Lung (tissue), 11 donors: ENCODE measurements at regions not wholly inside any gene's neighbourhood (a gene's known extent, or its start where the extent isn't known, plus 50 kb on each side); places are given as distances from the start of the nearest gene placed in this dataset.

Experiments
- ATAC-seq: fragments of 200-7000 bp; cut with Tn5 transposase; one replicate; pipeline ENCODE4 v1.9.1; 2020; ENCODE audit warnings: moderate number of reproducible peaks; ENCODE audit not compliant: insufficient read depth, low FRiP score
- DNase-seq, 3 donors: peaks; one replicate each; pipeline ENCODE4 v3.0.0-alpha.2; 2013 to 2017
- H3K27ac ChIP-seq, 2 donors: one replicate each; pipeline ENCODE4 v1.5.1; 2013; ENCODE audit warnings: mild to moderate bottlenecking in 2 of 2, moderate library complexity in 2 of 2, control low read depth in 1 of 2, inconsistent platforms in 1 of 2, low read depth in 1 of 2, low read length in 1 of 2
- H3K27me3 ChIP-seq, 3 donors: one replicate each; pipeline ENCODE4 v1.5.1; 2013; ENCODE audit warnings: low read length in 2 of 3; ENCODE audit not compliant: control insufficient read depth in 3 of 3, insufficient read depth in 3 of 3
- H3K36me3 ChIP-seq, 4 donors: one replicate each; pipeline ENCODE4 v1.5.1; 2013; ENCODE audit warnings: low read length in 4 of 4, mild to moderate bottlenecking in 1 of 4, moderate library complexity in 1 of 4; ENCODE audit not compliant: control insufficient read depth in 4 of 4, insufficient read depth in 4 of 4
- H3K4me1 ChIP-seq, 5 donors: one replicate each; pipeline ENCODE4 v1.5.1; 2013; ENCODE audit warnings: low read length in 5 of 5, mild to moderate bottlenecking in 2 of 5, moderate library complexity in 1 of 5; ENCODE audit not compliant: control insufficient read depth in 5 of 5, insufficient read depth in 5 of 5
- H3K4me3 ChIP-seq: one replicate; pipeline ENCODE4 v1.5.1; 2013; ENCODE audit warnings: mild to moderate bottlenecking, control low read depth, moderate library complexity
- H3K9ac ChIP-seq, 2 donors: one replicate each; pipeline ENCODE4 v1.5.1; 2013; ENCODE audit warnings: low read length in 2 of 2, control low read depth in 1 of 2; ENCODE audit not compliant: insufficient read depth in 1 of 2
- H3K9me3 ChIP-seq, 4 donors: one replicate each; pipeline ENCODE4 v1.5.1; 2013; ENCODE audit warnings: low read length in 3 of 4, mild to moderate bottlenecking in 1 of 4, moderate library complexity in 1 of 4; ENCODE audit not compliant: control insufficient read depth in 4 of 4, insufficient read depth in 3 of 4
- WGBS, 2 donors: extraction: QIAGEN DNeasy Blood & Tissue Kit; methylation state at CpG; one replicate each; pipeline ENCODE4 v1.1.7; 2013; 5-methylcytosine and 5-hydroxymethylcytosine counted together
- TF ChIP-seq, protein P1 (sequence below): IDR thresholded peaks from 2 replicates; pipeline ENCODE4 v1.5.1; 2012; ENCODE audit warnings: mild to moderate bottlenecking; ENCODE audit errors: control extremely low read depth, extremely low read depth
- donor health status: control.
- donor health status: control.
- donor health status: Bipolar disorder and iron deficiency.
- donor health status: healthy.
- donor health status: DM: yes; HTN: yes; CAD: no.

DNA sequence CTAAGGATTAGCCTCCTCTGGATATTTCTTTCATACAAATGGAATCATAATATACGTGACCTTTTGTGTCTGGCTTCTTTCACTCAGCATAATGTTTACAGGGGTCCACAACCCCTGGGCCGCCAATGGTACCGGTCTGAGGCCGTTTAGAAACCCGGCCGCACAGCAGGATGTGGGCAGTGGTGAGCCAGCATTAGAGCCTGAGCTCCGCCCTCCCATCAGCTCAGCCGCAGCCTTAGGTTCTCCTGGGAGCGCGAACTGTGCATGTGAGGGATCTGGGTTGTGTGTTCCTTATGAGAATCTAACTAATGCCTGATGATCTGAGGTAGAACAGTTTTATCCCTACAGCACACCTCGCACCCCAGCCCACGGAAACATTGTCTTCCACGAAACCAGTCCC lies 229.7 kb downstream of the ICE1 start:
- TF ChIP-seq, protein P1, sequence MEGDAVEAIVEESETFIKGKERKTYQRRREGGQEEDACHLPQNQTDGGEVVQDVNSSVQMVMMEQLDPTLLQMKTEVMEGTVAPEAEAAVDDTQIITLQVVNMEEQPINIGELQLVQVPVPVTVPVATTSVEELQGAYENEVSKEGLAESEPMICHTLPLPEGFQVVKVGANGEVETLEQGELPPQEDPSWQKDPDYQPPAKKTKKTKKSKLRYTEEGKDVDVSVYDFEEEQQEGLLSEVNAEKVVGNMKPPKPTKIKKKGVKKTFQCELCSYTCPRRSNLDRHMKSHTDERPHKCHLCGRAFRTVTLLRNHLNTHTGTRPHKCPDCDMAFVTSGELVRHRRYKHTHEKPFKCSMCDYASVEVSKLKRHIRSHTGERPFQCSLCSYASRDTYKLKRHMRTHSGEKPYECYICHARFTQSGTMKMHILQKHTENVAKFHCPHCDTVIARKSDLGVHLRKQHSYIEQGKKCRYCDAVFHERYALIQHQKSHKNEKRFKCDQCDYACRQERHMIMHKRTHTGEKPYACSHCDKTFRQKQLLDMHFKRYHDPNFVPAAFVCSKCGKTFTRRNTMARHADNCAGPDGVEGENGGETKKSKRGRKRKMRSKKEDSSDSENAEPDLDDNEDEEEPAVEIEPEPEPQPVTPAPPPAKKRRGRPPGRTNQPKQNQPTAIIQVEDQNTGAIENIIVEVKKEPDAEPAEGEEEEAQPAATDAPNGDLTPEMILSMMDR, result no peak
- H3K4me3 ChIP-seq, result no peak overlapping the region
- H3K9me3 ChIP-seq, result peaks cover 0 to 3% (median under 1%) of the 10 kb centered on the region in 4 donors
- ATAC-seq, result no peak
- DNase-seq, result no peak
- no peaks in the 10 kb centered on the region for H3K36me3 ChIP-seq
- WGBS, 2 donors, result 91 to 93% methylated on average over 13 of the region's 13 CpGs
- H3K9ac ChIP-seq, result no peak overlapping the region
- H3K27ac ChIP-seq, result no peak overlapping the region
- H3K27me3 ChIP-seq, result no peaks in the 10 kb centered on the region
- peaks cover 0 to 3% (median 0%) of the 10 kb centered on the region in 5 donors for H3K4me1 ChIP-seq

DNA sequence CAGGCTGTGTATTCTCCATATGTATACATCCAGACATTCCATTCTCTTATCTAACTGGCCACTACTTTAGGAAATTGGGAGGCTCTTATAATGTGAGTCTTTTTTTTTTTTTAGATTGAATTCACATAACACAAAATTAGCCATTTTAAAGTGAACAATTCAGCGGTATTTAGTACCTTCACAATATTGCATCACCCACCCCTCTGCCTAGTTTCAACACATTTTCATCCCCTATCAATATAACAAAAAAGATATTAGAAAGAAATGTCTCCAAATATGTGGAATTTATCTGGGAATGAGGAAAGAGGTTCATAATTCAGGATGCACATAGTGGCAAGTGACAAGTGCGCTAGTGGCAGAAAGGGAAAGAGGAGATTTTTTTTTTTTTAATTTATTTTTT lies 228.5 kb downstream of the ICE1 start:
- no peaks in the 10 kb centered on the region for H3K36me3 ChIP-seq
- DNase-seq, result no peak
- H3K9me3 ChIP-seq, result peaks cover 0 to 3% (median under 1%) of the 10 kb centered on the region in 4 donors
- H3K4me1 ChIP-seq, result peaks cover 0 to 3% (median 0%) of the 10 kb centered on the region in 5 donors
- H3K4me3 ChIP-seq, result no peak overlapping the region
- TF ChIP-seq, protein P1, result no peak
- no peaks in the 10 kb centered on the region for H3K27me3 ChIP-seq
- ATAC-seq, result no peak
- H3K27ac ChIP-seq, result no peak overlapping the region
- 95 to 99% methylated on average over 2 of the region's 2 CpGs for WGBS, 2 donors
- no peak overlapping the region for H3K9ac ChIP-seq

DNA sequence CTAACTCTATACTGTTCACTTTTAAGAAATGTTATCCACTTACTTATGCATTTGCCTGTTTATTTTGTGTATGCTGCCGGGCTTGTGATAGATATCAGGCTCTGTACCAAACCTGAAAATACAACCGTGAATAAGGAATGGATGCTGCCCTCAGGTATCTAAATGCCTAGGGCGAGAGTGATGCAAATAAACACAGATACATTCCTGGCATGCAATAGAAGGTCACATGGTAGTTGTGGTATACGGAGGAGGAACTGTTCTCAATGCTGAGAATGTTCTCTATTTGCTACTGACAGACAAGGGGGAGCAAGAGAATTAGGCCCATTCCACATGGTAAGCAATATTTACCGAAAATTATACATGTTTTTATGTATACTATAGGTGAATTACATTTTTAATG lies 227.8 kb downstream of the ICE1 start:
- H3K4me1 ChIP-seq, result peaks cover 0 to 3% (median 0%) of the 10 kb centered on the region in 5 donors
- H3K9ac ChIP-seq, result no peak overlapping the region
- WGBS, 2 donors, result 62 to 67% methylated on average over 5 of the region's 5 CpGs
- H3K36me3 ChIP-seq, result no peaks in the 10 kb centered on the region
- TF ChIP-seq, protein P1, result no peak
- ATAC-seq (no peak), DNase-seq (no peak)
- H3K9me3 ChIP-seq, result peaks cover 0 to 3% (median under 1%) of the 10 kb centered on the region in 4 donors
- no peak overlapping the region for H3K27ac ChIP-seq
- no peaks in the 10 kb centered on the region for H3K27me3 ChIP-seq
- no peak overlapping the region for H3K4me3 ChIP-seq

DNA sequence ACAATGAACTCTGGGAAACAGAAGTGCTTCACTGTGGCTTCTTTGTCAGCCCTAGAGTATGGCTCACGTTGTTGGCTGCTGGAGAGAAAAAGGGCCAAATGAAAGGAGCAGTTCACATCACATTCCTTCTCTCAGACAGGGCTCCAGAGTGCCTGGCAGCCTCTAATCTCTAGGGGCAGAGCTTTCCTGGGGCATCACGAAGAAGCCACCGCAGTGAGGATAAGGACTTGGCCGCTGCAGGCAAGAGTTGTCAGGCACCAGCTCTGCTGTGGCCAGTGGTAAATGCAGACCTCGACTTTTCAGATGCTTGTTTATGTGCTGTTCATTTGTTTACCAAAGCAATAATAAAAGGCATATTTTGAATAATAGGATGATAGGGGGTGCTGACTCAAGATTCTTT lies 227.2 kb downstream of the ICE1 start:
- Histone ChIP-seq H3K4me1 (peaks cover 0 to 3% (median 0%) of the 10 kb centered on the region in 5 donors), H3K27me3 (no peaks in the 10 kb centered on the region), H3K9ac (no peak overlapping the region), H3K36me3 (no peaks in the 10 kb centered on the region), H3K4me3 (no peak overlapping the region), H3K9me3 (peaks cover 0 to 3% (median under 1%) of the 10 kb centered on the region in 4 donors), H3K27ac (no peak overlapping the region)
- TF ChIP-seq, protein P1, result no peak
- DNase-seq (no peak), ATAC-seq (no peak)
- WGBS, 2 donors, result 72 to 82% methylated on average over 5 of the region's 5 CpGs
